GM23248 (cell line): ENCODE measurements at regions not wholly inside any gene's neighbourhood (a gene's known extent, or its start where the extent isn't known, plus 50 kb on each side); places are given as distances from the start of the nearest gene placed in this dataset.

Source experiments
- EZH2 ChIP-seq: fragments of 200-600 bp; sonication (generic); IDR thresholded peaks from 2 replicates; pipeline ENCODE4 v1.6.1; 2018; ENCODE audit warnings: antibody characterized with exemption, mild to moderate bottlenecking; ENCODE audit not compliant: insufficient read depth, poor library complexity, severe bottlenecking
- EZH2phosphoT487 ChIP-seq: fragments of 200-600 bp; sonication (generic); IDR thresholded peaks from 2 replicates; pipeline ENCODE4 v1.6.1; 2018; ENCODE audit warnings: antibody characterized with exemption, moderate library complexity, mild to moderate bottlenecking, low read depth; ENCODE audit not compliant: insufficient read depth

GRCh38 chr3:177448987-177449359 lies 251.7 kb upstream of the TBL1XR1 start:
- TF ChIP-seq EZH2 (no peak), EZH2phosphoT487 (no peak)
